Spleen (tissue), 7 donors: ENCODE measurements at regions not wholly inside any gene's neighbourhood (a gene's known extent, or its start where the extent isn't known, plus 50 kb on each side); places are given as distances from the start of the nearest gene placed in this dataset.

Source experiments
- CTCF ChIP-seq, 11 experiments: fragments of 200-600 bp in 7 of 11; fragments of 450-650 bp in 4 of 11; sonication (generic) in 4 of 11; IDR thresholded peaks in 8 of 11; conservative IDR thresholded peaks in 3 of 11; 1 replicate in 7 of 11; 2 replicates in 4 of 11; pipeline versions ENCODE4 v1.4.0 to v1.8.0; 2016 to 2021; ENCODE audit warnings: antibody characterized with exemption in 11 of 11, inconsistent platforms in 4 of 11, mild to moderate bottlenecking in 1 of 11
- POLR2A ChIP-seq, 3 donors: fragments of 450-650 bp; IDR thresholded peaks; one replicate each; pipeline ENCODE4 v1.5.1; 2017; ENCODE audit warnings: antibody characterized with exemption in 3 of 3, mild to moderate bottlenecking in 1 of 3
- donor health status: DM: no; HTN: no; CAD: no; lungs with moderate emphysema.
- donor health status: DM: no; HTN: no; CAD: no.
- donor health status: DM: no; HTN: no; CAD: no.

- TF ChIP-seq POLR2A (IDR thresholded peaks at IDR 0.05): no peak
- TF ChIP-seq CTCF (IDR thresholded peaks at IDR 0.05 in 8 of 11, conservative IDR thresholded peaks at IDR 0.05 in 3 of 11): no peak
These were observed 63.6 kb upstream of the ARL8B start for GRCh38 chr3:5058471-5058951.
